ENCODE measurements at regions not wholly inside any gene's neighbourhood (a gene's known extent, or its start where the extent isn't known, plus 50 kb on each side); places are given as distances from the start of the nearest gene placed in this dataset.
A peak's percentile ranks its signal among the peaks of the same experiment; 100 is the strongest.
"Not testable (repeated sequence)": the region's sequence is repeated elsewhere in the genome, so short reads cannot be mapped to it uniquely, and the experiment has no call there.

DNA sequence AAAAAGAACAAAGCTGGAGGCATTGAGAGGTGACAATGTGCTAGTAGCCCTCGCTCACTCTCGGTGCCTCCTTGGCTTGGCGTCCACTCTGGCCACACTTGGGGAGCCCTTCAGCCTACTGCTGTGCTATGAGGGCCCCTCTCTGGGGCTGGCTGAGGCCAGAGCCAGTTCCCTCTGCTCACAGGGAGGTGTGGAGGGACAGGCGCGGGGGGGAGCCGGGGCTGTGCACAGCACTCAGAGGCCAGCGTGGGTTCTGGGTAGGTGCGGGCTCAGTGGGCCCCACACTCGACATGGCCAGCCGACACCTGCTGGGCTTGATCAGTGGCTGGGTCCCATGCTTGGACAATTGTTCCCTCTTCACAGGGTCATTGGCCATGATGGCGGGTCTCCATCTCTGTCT is 202.5 kb upstream of the GRAMD2B start:
- DNase-seq: no peak

DNA sequence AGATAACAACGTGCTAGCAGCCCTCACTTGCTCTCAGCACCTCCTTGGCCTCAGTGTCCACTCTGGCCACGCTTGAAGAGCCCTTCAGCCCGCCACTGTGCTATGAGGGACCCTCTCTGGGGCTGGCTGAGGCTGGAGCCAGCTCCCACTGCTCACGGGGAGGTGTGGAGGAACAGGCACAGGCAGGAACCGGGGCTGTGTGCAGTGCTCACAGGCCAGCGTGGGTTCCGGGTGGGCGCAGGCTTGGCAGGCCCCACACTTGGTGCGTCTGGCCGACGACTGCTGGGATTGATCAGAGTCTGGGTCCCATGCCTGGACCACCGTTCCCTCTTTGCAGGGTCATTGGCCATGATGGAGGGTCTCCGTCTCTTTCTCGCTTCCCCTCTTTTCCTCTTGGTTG is 194.3 kb upstream of the GRAMD2B start:
- DNase-seq: no peak

DNA sequence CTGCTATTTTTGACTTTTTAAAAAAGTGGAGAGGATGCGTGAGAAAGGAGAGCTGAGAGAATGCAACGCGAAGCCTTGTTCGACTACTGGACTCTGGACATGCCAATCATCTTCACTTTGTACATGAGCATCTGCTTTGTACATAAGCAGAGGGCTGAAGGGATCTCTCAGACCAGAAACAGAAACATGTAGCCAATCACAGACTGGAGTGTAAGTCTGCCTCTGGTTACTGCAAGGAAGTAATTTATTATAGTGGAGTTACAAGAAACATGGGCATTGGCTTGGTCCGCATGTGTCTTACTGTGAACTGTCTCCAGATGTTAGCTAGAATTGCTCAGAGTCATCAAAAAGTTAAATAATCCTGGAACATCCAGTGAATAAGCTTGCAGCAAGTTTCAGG is 190.0 kb upstream of the GRAMD2B start:
- peak; percentile 13 for DNase-seq

DNA sequence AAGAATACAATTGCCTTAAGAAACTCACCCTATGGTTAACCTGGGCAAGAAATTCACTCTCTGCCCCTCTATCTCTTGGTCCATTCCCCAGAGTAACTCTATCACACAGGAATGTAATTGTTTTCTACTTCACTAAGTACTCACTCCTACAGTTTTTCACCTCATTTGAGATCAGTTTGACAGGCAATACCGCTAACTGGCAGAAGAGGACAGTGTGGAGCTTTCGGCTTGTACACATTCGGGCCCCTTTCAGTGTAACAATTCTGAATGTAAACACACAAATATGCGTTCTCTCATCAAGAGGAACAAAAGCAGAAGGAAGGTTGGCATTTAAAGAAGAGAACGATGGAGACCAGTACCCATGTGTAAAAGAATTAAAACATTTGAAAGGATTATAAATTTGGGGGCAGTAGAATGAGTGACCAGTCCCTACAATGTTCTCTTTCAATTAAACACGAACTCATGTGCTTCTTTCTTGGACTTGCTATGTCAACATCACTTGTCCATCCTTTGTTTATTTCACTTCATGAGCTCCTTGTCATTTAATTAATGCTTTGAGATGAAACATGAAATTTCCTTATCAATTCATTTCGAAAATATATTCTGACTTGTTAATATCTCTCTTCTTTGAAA is 188.5 kb upstream of the GRAMD2B start:
- DNase-seq: peak; percentile 31

DNA sequence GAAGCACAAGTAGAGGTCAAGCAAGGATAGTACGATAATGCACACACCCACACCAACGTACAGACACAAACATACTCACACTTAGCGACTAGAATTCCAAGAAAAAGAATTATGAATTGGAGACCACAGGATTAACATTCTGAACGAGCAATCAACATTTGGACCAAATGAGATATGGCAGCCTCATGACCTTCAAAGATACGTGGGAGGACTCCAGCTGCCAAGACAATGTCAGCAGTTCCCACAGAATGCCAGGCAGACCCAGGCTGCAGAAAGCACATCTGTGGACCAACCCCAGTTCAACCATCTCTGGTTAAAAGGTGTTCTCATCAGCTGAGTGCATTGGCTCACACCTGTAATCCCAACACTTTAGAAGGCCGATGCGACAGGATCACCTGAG is 187.6 kb upstream of the GRAMD2B start:
- no peak for DNase-seq

DNA sequence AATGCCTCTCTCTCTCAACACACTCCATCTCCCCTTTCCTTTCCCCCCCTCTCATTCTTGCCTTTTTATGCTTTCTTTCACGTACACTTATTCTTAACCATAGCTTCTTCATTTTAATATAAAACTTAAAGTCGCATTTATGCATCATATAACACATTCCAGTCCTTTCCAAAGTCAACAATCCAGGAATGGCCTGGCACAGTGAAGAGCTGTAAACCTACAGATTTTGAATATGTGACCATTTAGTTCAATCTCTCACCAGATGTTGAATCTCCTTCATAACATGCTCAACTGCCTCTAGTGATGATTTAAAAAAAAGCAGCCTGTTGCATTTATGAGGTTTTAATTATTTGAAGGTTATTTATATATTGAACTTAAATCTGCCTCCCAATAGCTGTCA is 186.2 kb upstream of the GRAMD2B start:
- no peak for DNase-seq

DNA sequence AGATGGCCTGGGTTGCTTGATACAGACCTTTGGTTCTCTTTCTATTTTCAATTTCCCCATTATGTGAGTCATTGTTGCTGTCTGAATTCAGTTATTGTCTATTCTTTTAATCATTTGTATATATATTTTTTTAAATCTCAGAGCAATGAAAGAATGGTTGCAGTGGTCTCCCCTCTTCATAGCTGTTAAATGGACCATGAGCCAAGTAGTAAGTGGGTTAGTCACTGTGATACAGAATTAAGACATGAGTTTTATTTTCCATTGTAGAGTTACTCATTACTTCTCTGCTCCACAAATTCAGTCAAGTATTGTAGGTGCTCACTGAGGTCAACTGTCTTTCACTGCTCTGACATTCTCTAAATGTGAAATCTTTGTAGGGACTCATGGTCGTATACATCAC is 174.6 kb upstream of the GRAMD2B start:
- no peak for DNase-seq

DNA sequence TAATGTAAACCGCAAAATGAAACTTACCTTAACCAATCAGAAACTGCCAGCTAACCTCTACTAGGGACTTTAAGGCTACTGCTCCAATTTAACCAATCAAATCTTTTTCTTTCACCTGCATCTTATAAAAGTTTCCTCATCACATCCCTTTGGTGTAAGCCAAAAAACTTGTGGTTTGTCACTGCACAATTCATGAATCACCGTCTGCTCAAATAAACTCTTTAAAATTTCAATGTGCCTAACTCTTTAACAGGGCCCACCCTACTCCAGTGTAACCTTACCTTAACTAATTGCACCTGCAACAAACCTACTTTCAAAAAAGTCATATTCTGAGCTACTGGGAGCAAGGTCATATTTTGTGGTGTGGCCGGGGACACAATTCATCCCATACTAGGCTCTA is 172.2 kb upstream of the GRAMD2B start:
- DNase-seq: no peak

DNA sequence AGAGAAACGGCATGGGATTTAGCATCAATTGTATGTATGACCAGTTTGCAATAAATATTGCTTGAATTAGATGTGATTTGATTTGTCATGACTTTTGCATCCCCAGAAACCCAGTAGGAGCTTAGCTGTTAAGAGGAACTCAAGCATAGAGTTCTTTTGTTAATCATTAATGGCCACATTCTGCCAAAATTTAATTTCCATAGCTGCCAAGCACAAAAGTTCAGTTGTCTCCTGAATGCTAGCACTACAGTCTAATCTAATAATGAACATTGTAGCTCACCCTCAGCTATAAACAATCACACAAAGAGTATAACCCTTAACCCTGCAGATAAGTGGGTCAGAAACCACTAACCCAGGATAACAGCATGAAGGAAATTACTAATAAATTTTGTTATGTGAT is 169.8 kb upstream of the GRAMD2B start:
- DNase-seq: no peak

DNA sequence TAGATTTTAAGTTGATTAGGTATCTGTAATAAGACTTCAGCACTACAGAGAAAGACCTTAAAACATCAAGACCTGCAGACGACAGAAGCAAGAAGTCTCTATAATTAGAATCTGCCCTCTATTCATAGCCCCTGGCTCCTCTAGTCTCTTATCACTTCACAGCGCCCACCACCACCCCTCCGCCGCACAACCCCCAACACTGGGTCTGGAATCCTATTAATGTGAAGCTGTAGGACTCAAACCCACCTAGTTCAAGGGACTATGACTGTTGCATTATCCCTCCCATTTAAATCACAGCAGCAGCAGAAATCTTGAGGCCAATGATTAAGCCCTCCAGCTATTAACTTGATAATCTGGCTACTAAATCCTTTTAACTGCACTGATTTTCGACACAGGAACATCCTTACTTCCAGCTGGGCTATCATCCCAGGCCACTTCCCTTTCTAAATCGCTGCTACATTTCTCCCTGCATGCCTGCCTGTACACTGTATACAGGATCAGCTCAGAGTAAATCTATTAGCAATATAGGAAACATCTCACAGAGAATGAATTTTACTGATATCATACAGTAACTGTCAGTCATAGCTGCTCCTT is 159.5 kb upstream of the GRAMD2B start:
- DNase-seq: no peak

DNA sequence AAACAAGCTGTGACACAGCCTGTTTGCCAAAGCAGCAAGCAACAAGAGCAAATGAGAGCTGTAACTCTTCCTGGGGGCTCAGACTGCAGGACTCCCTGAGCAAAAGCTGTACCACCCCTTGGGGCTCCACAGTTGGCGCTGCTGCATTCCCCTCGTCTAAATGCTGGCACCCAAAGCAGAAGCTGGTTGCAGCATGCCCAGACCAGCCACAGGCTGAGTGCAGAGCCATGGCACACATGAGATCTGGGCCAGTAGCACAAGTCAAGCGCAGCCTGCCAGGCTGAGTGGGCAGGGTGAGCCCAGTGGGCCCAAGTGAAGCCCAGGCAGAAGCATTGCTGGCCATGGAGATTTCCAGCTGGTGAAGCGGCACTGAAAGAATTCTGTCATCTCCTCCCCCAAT is 157.3 kb upstream of the GRAMD2B start:
- DNase-seq: no peak

DNA sequence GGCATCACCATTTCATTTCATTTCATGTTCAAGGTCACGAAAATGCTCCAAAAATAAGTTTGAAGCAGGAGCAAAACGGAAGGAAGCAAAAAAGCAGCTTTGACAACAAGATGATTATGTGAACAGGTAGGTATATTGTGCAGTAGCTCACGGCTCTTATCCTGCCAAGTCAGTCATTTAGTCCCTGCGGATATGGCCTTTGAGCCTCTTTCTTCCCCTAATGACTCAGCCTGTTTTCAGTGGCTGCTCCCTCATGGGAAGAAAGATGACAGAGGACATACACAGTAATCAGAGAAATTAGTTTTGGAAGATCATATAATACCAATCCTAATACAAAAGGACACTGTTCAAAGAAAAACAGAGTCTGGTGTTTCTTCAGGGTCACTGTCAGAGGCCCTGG is 155.8 kb upstream of the GRAMD2B start:
- no peak for DNase-seq

DNA sequence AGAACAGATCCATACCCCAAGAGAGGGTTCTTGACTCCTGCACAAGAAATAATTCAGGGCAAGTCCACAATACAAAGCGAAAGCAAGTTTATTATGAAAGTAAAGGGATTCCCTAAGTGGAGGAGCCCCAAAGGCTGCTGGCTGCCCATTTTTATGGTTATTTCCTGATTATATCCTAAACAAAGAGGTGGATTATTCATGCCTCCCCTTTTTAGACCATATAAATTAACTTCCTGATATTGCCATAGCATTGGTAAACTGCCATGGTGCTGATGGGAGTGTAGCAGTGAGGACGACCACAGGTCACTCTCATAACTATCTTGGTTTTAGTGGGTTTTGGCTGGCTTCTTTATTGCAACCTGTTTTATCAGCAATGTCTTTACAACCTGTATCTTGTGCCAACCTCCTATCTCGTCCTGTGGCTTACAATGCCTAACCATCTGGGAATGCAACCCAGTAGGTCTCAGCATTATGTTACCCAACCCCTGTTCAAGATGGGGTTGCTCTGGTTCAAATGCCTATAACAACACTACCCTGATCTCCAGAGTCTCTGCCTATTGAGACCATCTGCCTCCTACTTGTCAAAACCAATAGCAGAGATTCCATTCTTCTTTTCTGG is 154.4 kb upstream of the GRAMD2B start:
- DNase-seq: no peak

DNA sequence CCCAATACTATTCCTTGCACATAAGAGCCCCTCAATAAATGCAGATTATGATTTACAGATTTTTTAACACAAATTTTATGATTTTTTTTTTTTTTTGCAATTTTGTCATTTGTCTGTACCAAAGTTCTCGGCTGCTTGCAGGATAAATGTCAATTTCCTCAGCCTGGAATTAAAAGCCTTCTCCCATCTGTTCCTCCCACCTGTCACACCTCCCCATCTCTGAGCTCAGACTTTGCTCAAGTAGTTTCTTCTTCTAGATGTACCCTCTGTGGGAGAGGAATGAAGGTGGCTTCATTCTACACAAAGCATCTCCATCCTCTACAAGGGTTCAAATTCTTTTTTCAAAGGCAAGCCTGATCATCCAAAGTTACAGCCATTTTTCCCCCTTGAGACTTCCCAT is 153.7 kb upstream of the GRAMD2B start:
- DNase-seq: no peak

DNA sequence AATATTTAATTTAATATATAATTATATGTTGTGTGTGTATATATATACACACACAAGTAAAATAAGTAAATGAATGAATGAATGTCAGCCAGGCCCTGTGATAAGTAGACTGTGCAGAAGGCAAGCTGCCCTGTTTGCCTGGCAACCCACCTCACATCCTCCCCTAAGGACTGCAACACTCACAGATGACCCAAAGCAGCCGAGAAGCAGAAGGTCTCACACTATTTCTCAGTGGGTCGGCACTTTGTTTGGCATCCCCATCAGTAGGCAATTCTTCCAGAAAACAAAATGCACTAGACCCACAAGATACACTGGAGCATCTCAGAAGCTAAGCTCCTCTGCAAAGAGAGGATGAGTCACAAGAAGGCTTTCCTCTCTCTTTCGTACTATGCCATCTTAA is 152.1 kb upstream of the GRAMD2B start:
- no peak for DNase-seq

DNA sequence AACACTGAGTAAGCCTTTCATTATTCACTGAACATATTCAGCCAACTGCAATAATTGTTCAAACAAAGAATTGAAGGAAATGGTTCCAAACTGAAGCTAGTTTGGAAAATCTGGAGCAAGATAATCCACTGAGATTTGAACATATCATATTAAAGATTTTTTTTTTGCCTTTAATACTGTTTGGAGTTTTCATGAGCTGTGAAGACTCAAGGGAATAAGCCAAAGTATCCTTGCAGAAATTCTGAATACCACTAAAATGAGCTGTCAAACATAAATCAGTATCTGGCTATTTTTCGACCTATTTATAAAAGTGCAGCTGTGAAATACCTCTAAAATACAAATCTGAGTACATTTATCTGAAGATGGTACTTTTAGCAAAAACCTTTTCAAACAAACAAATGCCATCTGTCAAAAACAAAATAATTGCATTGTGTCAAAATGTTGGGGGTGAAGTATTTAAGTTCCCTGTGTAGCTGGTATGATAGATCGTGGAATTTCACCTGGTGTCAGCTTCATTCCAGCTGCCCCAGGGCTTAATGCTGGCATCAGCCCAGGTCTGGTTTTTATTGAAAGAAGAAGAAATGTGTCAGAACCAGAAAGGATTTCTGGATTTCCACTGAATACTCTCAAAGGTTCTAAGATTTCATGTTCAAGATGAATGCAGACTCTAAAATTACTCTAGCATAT is 149.0 kb upstream of the GRAMD2B start:
- peak; percentile 52 for DNase-seq

DNA sequence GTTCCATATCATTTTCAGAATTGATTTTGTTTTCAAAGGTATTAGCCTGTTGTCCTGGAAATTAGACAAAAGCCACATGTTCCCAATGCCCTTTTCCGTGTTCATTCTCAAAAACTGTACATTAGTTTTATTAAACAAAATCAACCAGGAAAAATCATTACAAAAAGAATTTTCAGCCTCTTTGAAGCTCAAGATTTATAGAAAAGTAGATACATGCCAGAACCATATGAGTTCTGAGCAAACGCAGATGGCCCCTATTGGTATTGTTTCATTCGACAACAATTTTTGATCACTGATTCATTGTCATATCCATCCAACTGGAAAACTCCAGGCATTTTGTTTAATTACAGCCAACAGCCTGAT is 148.5 kb upstream of the GRAMD2B start:
- no peak for DNase-seq

DNA sequence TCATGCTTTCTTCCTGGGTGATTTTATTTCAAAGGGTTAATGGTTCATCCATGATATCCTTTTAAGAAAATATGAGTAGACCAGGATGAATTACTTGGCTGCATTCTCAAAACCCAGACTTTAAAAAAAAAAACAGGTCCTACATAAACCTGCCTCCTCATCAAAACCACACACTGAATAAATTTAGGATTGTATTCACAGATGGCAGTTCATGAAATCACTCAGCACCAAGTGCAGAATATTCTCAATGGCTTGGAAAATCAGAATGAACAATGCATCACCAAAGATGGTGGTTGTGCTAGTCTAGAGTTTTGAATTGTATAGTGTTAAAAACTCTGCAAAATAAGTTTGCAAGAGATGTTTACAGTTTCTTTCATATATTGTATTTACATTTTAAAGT is 145.4 kb upstream of the GRAMD2B start:
- DNase-seq: peak; percentile 12

DNA sequence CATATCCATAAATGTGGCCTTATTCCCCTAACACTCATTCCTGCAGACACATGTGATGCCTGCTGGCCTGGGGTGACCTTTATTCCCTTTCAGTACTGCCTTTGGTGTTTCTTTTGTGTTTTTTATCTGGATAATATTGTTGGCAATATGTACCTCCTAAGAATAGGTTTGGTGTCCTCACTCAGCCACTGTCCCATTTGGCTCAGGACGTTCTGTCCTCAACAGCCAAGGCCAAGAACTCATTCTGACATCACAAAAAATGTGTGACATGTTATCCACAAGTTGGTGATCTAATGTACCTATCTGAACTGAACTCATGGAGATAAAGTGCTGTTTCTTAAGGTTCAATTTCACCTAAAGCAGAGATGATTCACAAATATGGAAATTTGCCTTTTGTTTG is 142.9 kb upstream of the GRAMD2B start:
- DNase-seq: no peak

DNA sequence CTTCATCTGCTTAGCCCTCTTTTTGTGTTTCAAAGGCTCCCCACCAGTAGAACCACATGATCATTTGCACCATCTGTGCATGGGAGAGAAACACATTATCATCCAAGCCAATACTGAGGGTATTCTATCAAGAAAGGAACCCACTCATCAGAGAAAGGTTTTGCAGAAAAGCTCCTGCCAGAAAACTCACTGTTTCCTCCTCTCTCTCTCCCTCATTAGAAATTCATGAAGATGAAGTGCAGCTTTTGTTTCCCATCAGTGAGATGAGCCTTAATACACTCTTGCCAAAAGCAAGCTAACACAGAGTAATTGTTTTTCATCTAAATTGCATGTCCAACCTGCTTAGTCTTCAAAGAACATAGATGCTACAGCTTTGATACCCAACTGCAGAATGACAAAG is 142.4 kb upstream of the GRAMD2B start:
- no peak for DNase-seq

DNA sequence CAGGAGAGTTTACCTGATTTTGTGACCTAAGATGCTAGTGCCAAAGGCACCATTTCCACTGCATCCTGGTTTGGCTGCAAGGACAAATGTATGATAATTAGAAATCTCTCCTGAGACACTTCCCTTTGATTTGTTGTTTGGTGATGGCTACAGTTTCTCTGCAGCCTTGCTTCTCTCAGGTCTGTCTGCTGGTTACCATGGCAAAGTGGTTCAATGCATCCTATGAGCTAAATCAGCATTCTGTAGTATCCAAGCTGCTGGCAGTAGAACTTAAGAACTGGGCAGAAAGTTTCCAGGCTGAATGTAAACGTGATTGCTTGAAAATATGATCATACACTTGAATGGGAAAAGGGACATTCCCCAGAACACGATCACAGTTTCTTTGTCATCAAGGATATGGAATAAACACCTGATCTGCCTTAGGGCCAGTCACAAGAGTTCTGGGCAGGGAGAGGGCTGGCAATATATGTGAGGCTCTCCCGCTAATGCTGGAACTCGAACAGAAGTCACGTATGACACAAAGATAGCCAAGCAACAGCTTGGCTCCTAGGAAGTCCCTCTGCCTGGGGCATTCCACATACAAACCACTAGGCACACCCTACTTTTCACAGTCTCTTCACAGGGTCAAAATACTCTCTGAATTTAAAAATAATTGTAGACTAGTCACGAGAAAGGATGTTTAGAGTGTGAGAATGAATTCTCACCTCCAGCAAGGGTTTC is 138.1 kb upstream of the GRAMD2B start:
- DNase-seq: no peak

DNA sequence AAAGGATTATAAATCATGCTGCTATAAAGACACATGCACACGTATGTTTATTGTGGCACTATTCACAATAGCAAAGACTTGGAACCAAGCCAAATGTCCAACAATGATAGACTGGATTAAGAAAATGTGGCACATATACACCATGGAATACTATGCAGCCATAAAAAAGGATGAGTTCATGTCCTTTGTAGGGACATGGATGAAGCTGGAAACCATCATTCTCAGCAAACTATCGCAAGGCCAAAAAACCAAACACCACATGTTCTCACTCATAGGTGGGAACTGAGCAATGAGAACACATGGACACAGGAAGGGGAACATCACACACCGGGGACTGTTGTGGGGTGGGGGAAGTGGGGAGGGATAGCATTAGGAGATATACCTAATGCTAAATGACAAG is 127.1 kb upstream of the GRAMD2B start:
- not testable (repeated sequence) for DNase-seq

DNA sequence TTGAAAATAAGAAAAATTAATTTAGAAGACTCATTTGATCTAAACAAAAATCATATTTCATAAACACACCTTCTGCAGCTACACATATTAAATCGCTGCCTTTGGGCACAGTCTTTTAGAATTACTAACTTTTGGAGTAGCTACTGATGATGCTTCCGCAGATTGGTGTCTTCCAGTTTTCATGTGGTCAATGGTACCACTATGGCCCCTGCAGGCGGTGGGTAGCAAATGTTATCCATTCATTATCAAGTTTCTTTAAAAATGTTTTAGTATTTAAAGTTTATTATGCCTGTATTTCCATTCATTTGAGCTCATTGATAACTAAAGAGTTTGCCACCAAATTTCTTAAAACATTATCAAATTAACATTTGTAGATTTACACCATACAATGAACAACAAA is 122.9 kb upstream of the GRAMD2B start:
- no peak for DNase-seq

DNA sequence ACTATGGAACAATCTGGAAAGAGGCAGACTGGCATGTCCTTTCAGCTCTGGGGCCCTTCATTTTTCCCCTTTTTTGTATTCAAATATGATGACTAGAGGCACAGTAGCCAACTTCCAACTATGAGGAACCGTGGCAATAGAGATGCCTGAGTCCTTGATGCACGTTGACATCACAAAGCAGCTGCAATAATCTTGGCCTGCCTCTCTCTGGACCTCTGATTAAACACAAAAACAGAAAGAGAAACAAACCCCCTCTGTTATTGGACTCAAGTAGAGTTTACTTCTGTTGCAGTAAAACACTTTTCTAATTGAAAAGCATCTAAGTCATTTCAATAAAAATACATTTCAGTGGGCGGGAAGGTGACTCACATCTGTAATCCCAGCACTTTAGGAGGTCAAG is 122.2 kb upstream of the GRAMD2B start:
- DNase-seq: no peak

Data from fibroblast of upper back skin (primary cell).